GM21723 (cell line): ENCODE measurements at regions not wholly inside any gene's neighbourhood (a gene's known extent, or its start where the extent isn't known, plus 50 kb on each side); places are given as distances from the start of the nearest gene placed in this dataset.

Experiments used
- ATAC-seq: cut with Tn5 transposase; IDR thresholded peaks from one replicate; pipeline ENCODE4 v1.9.1; 2021; ENCODE audit warnings: mild to moderate bottlenecking, moderate library complexity; ENCODE audit not compliant: unreplicated experiment

DNA sequence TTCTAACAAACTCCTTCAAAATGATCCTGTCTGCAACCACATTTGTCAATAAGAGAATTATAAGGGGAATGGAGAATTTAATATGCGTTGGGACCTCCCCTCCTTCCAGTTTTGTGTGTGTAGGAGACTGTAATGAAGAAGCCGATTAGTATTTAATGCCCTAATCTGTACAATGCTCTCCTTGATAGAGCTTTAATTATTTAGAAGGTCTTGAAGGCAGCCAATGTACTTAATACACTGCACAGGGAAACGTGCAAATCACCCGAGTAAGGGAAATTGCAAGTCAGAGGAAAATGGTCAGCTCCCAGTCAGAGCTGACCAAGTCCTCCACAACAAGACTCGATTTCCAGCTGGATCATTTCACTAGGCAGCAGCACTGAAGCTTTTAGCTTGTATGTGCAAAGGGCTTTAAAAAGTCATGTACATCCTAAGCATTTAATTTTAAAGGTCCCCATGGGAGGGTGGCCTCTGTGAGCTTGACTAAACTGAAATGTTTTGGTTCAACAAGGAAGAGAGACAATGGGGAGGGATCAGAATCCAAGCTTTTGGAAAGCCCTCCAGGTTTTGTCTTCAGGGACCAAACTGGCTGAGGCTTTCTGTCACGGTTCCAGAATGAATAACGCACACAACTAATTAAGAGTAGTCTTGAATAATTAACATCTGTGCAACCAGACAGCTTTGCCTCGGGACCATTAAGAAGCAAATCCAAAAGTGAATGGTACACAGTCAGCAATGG lies 159.8 kb upstream of the MITF start:
- no peak for ATAC-seq

DNA sequence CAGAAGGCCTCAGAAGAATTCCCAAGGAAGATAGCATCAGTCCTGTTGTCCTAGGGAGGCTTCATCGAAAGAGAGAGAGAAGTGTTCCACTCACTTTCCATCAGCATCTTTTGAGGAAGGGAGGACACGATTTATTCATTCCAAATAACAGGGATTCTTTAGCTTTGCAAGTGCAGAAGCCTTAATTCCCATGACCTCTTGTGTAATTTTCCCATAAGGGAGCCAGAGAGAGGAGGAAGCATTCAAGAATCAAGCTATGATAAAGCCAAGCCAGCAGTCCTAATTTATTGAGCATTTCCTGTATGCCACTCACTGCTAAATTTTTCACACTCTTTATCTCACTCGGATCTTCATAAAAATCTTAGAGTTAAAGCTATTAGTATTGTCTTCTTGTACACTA lies 169.7 kb upstream of the MITF start:
- ATAC-seq: no peak

DNA sequence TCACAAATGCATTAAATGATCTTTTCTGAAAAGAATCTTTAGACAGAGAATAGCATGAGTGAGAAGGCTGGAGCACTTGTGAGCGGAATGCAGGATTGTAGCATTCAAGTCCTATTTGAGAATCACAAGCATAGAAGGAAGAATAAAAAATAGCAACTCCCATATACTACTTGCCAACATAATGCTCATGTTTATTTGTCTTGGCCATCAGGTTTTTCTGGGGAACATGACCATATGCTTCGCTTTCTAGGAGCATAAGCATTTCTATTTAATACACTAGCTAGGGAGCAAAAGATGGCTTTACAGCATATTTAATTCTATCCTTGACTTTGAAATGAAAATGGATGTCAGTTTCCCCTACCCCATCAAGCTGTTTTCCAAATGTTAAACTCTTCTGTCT lies 170.3 kb upstream of the MITF start:
- ATAC-seq: no peak

DNA sequence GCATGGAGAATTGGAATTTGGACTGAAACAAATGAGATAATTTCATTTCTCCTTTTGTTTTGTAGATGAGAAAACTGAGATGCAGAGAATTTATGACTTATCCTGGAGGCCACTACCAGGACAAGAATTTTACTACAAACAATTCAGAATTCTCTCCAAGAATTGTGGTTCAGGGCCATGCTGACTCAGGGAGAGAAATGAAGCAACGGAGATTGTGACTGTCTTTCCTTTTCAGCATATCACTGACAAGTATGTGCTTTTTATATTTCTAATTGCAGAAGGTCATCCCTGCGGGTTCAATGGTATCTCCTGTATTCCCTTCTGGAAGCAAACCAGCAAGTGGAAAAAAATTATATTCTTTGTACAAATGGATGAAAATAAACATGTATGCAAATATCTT lies 170.8 kb upstream of the MITF start:
- no peak for ATAC-seq

DNA sequence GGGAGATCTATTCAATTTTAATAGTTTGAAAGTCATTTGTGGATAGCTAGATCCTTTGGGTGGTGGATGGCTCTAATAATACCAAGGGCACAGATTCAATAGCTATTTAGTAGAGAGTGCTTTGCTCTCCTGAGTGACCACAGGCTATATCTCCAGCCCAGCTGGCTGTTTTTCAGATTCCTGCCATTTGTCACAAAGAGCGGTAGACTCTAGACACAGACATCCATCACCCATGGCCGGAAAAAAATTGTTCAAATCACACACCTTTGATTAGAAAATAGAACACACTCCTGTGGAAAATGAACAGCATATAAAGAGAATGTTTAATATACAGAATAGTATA lies 171.6 kb upstream of the MITF start:
- ATAC-seq: no peak

DNA sequence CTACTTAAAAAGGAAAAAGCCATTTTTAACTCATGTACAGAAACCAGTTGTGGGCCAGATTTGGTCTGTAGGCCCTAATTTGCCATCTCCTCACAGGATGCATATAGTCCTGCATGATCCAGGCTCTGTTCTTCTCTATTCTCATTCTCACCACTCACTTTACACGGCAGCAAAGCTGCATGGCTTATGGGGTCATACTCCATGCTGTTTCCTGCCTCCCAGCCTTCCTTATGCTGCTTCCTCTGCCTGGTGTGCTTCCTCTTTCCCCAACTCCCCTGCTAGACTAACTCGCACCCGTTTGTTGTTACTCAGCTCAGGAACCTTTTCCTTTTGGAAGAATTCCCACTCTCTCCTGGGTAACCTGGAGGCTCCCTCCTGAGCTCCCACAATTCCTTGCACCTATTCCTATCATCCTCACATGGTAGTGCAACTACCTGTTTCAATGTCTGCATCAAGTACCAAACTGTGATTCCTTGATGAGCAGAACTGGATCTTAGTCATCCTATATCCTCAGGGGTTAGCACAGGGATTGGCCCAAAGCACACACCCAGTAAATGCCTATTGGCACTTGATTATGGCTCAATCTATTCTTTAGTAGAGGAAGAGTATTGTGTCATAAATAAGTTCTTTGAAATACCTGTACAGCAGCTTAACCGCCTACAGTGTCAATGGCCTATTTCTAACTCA lies 172.1 kb upstream of the MITF start:
- no peak for ATAC-seq

DNA sequence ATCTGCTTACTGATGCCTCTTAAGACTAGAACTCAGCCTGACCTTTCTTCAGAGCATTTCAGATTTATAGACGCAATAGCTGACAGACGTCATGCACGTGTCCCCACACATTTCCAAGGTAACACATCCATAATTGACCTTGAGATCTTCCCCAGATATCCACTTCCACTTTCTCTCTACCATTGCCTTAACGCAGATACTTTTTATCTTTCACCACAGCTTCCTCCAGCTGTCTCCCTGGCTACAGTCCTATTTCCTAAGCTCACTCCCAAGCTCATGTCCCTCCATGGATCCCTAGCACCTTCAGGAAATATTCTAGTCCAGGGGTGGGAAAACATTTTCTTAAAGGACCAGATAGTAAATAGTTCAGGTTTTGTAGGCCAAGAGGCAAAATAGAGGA lies 173.0 kb upstream of the MITF start:
- ATAC-seq: no peak

DNA sequence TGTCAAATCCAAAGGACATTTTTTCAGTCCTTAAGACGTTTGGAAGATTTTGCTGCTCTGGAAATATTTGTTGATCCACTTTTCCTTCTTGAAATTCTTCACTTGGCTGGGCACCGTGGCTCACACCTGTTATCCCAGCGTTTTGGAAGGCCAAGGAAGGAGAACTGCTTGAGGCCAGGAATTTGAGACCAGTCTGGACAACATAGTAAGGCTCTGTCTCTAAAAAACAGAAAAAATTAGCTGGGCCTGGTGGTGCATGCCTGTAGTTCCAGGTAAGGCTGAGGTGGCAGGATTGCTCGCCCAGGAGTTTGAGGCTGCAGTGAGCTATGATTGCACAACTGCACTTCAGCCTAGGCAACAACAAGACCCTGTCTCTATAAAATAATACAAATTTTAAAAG lies 173.9 kb upstream of the MITF start:
- no peak for ATAC-seq

DNA sequence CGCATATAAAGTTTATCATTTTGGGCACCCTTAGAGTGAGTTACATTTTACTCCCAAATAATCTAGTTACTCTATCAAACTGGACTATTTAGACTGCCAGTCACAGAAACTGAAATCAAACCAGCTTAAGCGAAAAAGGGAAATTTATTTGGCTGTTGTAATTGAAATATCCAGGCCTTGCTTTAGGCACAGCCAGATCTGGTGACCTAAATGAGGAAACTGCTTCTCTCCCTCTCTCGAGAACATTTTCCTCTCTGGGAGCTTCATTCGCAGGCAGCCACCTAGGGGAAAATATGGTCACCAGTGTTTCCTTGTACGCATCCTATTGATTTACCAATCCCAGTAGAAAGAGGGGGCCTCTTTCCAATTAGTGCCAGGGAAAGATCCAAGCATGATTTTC lies 175.3 kb upstream of the MITF start:
- ATAC-seq: no peak

DNA sequence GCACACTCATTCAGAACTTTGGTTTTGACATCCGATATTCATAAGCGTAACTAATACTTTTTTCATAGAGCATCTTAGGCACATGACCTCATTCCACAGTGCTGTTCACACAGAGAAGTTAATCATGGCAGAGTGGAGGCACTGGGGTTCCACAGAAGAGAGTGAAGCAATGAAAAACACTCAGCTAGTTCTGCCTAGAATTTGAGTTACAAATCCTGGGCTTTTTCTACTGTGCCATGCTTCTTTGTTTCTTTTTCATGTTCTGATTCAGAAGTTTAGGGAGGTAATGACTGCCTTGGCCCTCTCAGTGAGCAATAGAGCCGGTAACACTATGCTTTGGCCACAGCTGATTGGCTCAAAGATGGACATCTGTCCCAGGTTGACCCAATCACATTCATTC lies 176.1 kb upstream of the MITF start:
- no peak for ATAC-seq

DNA sequence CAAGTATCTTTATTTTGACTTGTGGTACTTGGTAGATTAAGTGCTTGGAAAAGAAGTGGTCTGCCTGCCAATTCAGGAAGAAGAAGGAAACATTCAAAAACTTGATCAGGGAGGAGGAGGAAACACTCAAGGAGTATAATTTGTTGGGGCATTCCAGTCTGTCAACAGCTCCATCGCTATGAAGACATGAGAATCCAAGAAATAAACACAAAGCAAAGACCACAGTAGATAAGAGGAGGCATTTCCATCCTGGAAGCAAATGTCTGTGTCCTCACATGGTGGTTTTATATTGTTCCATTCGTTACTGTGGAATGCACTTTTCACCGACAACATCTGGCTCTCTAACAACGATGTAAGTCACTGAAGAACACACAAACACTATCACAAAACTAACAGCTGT lies 176.1 kb upstream of the FRMD4B start:
- no peak for ATAC-seq

DNA sequence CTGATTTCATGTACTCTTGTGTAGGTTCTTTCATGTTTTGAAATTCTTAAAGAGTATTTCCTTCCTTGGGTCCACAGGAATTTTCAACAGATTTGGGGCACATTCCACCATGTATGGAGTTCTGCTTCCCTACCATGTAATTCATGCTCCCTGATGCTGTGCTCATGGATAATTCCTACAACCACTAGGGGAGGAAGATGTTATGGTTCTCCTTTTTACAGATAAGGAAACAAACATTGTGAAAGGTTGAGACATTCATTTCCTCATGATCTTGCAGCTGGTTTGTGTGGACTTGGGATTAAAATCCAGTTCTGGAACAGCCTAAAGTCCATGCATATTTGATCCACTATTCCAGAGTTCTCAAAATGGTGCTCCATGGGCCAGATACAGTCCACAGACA lies 174.9 kb upstream of the FRMD4B start:
- ATAC-seq: no peak

DNA sequence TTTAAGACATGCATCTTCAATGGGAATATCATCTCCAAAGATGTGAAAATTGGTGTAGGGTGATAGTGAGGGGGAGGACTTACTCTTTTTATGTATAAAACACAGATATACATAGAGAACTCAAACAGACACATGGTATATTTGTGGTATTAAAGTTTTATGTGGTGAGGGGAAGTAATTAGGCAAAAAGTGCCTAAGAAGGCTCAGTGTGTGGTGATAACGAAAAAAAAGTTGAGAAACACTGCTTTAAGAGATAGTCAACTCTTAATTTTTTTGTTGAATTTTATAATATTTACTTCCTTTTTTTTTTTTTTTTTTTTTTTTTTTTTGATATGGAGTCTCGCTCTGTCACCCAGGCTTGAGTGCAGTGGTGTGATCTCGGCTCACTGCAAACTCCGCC lies 174.2 kb upstream of the FRMD4B start:
- ATAC-seq: no peak

DNA sequence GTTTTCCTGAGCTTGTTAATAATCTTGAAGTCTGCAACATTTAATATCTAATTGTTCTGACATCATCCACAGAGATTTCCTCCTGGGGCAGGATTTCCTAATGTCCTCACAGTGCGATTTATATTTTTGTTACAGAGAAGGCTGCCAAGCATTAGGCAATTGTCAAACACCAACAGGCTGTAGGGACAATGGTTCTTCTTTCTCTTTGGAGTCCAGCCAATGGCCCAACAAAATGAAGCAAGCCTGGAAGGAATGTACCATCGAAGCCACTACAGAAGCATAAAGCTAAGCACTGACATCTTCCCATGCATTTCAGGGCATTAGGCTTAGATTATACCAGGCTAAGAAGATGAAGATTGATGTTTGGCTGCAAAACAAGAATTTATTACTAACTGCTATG lies 173.0 kb upstream of the FRMD4B start:
- no peak for ATAC-seq

DNA sequence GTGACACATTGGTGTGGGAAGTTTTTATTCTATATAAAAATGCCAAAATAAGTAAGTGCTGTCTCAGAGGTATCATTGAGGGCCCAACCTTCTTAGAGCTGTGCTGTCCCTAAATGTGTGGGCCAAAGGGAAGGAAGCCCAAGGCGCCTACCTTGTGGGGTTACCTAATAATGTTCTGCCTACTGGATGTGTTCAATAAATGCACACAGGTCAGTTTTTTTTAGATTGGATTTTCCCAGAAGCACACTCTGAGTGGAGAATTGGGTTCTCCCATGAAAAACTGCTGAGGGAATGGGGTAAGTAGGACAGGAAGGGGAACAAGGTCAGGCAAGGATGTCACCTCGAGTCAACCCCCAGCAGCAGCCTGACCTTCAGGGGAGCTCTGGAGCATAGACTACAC lies 168.7 kb upstream of the FRMD4B start:
- no peak for ATAC-seq

DNA sequence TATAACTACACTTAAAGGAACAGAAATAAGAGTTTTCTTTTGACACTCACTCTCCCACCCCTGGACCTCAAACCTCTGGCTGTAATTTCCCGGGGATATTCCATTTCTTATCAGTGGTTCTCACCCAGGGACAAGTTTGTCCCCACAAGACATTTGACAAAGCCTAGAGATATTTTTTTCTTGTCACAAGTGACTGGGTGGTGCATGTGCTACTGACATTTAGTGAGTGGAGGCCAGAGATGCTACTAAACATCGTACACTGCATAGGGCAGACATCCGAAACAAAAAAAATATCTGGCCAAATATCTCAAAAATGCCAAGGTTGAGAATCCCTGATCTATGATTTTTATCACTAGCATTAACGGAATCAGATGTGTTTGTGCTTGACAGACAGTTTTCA lies 168.0 kb upstream of the FRMD4B start:
- ATAC-seq: no peak

DNA sequence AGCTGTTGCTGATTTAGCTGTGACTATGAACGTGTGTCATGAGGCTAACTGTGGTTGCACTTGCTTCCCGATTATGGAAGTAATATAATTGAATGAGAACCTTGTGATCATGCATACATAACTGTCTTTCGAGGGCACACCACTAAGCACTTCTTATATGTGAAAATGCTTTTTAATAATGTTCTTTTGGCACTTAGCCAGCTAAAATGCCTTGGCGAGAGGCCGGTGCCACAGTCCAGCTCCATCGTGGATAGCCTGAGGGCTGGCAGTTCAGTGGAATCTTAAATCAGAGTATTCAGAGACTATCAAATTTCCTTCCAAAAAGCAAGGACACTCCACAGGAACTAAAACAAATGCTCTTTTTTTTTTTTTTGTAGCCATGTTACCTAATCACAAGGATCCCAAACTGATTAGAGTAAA lies 161.6 kb upstream of the FRMD4B start:
- ATAC-seq: no peak

DNA sequence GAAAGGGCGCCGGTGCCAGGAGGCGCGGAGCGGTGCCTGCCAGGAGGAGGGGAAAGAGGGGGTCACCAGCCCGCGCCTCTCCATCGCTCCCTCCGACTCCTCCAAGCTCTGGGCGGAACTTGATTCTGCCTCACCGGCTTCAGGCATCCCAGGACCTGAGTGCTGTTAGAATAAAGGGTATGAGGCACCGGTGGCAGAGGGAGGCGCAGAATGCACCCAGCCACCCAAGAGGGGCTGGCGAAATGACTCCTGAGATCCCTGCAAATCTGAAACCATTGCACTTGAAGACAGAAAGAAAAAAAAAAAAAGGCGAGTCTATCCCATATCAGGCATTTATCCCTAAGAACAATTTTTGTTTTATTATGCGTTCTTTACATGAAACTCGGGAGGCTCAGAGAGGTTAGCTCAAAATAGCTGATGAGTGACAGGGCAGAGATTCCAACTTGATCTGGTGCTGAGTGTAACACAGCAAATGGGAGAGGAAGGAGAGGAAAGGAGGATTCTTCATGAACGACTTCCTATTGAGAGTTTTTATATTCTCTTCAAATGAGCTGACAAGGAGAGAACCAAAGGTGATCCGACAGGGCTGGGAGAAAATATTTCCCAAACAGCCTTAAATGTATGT lies 157.0 kb upstream of the FRMD4B start:
- ATAC-seq: no peak

DNA sequence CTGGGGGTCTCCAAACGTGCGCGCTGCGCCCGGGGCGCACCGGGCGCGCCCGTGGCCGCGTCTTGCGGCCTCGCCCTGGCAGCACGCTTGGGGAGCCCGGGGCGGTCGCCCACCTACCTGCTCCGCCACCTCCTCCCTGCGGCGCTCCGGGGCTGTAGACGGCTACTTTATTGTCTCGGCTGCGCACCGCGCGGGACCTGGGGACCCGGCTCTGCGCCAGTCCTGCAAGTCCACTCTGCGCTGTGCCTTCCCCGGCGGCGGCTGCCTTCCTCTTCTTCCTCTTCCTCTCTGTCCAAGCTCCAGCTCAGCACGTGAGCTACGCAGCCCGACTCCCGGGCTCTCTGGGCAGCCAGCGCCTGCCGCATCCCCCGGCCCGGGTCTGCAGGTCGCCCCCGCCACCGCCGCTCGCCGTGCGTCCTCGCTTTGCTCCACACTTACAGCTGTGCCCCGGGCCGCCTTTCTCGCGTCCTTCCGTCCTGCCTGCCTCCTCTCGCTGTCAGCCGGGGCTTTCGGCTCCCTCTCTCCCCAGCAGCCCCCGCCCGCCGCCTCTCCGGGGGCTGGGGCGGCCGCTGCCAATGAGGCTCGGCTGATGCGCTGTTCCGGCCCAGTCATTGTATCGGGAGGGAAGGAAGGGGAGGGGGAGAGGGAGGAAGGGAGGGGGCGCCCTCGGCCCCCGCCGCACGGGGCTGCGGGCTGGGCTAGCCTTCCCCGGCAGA lies 156.4 kb upstream of the FRMD4B start:
- no peak for ATAC-seq

DNA sequence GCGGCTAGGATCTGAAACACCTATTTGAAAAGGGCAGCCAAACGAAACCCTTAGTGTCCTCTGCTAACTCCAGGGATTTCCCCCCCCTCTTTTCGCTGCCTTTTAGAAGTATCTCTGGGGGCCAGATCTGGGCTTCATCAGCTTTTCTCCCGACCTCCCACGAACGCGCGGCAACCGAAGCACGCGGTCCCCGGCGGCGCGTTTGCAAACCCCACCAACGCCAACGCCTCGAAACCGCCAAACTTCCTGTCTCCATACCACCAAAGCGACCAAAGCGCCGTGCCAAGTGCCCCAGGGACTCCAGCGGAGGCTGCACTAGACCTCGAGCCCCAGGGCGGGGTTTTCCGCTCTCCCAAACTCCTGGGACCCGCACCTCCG lies 155.8 kb upstream of the FRMD4B start:
- no peak for ATAC-seq

DNA sequence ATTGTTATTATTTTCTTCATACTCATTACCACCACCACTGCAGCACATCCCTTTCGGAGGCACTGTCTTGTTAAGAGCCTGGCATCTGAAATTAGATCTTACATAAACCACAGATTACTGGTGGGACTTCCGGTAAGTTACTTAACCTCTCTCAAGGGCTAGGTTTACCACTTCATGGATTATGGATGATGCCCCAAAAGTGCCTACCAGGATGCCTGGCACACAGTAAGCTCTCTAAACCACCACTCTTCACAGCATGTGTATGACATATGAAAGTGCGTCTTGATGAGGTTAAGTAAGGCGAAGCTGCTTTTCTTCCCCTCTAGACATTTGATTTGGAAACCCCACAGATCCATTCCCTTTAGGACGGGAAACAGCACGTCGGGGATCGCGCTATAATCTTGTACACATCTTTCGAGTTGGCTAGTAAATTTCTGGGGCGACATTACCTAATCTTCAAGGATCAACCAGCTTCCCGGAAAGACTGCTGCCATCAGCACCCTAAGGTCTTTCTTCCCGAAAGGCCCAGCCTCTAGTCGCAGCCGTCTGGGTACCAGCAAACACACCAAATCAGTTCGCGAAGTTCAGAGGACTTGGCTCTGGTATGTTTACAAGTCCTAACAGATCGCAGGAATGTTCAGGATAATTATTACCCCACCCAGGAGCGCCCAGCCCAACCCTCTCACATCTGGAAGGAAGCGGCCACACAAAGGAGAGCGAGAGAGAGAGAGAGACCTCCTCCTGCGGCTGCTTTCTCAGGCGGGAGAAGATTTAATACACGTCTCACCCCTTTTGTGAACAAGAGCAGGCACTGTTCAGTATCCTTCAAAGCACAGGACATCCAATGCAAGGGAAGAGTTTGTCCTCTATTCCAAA lies 155.1 kb upstream of the FRMD4B start:
- ATAC-seq: no peak
